Endothelial cell (in vitro differentiated cells): ENCODE measurements at regions not wholly inside any gene's neighbourhood (a gene's known extent, or its start where the extent isn't known, plus 50 kb on each side); places are given as distances from the start of the nearest gene placed in this dataset.

ENCODE experiments used
- DNase-seq: peaks from one replicate; pipeline ENCODE4 v3.0.0; 2021; ENCODE audit warnings: low spot score
- H3K27ac Mint-ChIP-seq: one replicate; pipeline ENCODE4 v1.8.0; 2021; ENCODE audit warnings: mixed read lengths, inconsistent platforms; ENCODE audit not compliant: unreplicated experiment
- H3K27me3 Mint-ChIP-seq: one replicate; pipeline ENCODE4 v1.8.0; 2021; ENCODE audit warnings: mild to moderate bottlenecking, moderate library complexity, mixed read lengths, inconsistent platforms; ENCODE audit not compliant: unreplicated experiment
- H3K36me3 Mint-ChIP-seq: one replicate; pipeline ENCODE4 v1.8.0; 2021; ENCODE audit warnings: mild to moderate bottlenecking, low read depth, mixed read lengths, inconsistent platforms; ENCODE audit not compliant: unreplicated experiment
- H3K4me1 Mint-ChIP-seq: one replicate; pipeline ENCODE4 v1.8.0; 2021; ENCODE audit warnings: mild to moderate bottlenecking, mixed read lengths, inconsistent platforms; ENCODE audit not compliant: unreplicated experiment
- H3K4me3 Mint-ChIP-seq: one replicate; pipeline ENCODE4 v1.8.0; 2021; ENCODE audit warnings: mild to moderate bottlenecking, mixed read lengths, inconsistent platforms; ENCODE audit not compliant: unreplicated experiment
- H3K9me3 Mint-ChIP-seq: one replicate; pipeline ENCODE4 v1.8.0; 2021; ENCODE audit warnings: mixed read lengths, inconsistent platforms; ENCODE audit not compliant: unreplicated experiment
- TF ChIP-seq, protein P1 (sequence below): fragments of 200-600 bp; sonication (generic); IDR thresholded peaks from one replicate; pipeline ENCODE4 v1.5.0; 2021; ENCODE audit warnings: antibody characterized with exemption; ENCODE audit not compliant: unreplicated experiment

DNA sequence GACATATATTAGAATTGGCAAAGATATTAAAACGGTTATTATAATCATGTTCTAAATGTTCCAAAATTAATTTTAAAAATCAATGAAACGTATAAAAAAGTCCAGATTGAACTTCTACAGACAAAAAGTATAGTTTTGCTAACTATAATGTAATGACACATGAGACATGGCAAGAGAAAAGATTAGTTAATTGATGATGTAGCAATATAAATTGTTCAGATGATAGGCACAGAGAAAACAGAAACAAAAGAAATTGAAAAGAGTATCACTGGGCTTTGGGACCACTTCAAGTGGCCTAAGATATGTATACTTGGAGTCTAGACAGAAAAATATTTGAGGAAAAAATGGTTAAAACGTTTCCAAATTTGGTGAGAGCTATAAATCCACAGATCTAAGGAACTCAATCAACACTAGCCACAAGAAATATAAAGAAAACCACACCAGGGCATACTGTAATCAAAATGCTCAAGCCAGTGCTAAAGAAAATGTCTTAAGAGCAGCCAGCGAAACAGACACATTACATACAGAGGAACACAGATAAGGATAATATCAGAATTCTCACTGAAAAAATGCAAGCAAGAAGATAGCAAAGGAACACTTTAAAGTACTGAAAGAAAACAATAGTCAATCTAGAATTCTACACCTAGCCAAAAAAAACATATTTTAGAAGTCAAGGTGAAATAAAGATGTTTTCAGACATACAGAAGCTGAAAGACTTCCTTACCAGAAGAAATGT, 172.6 kb upstream of the FOXQ1 start:
- H3K9me3 Mint-ChIP-seq = no peaks in the 10 kb centered on the region
- H3K27ac Mint-ChIP-seq = no peak overlapping the region
- DNase-seq = no peak
- no peak overlapping the region for H3K4me3 Mint-ChIP-seq
- no peaks in the 10 kb centered on the region for H3K27me3 Mint-ChIP-seq
- no peaks in the 10 kb centered on the region for H3K4me1 Mint-ChIP-seq
- TF ChIP-seq, protein P1, sequence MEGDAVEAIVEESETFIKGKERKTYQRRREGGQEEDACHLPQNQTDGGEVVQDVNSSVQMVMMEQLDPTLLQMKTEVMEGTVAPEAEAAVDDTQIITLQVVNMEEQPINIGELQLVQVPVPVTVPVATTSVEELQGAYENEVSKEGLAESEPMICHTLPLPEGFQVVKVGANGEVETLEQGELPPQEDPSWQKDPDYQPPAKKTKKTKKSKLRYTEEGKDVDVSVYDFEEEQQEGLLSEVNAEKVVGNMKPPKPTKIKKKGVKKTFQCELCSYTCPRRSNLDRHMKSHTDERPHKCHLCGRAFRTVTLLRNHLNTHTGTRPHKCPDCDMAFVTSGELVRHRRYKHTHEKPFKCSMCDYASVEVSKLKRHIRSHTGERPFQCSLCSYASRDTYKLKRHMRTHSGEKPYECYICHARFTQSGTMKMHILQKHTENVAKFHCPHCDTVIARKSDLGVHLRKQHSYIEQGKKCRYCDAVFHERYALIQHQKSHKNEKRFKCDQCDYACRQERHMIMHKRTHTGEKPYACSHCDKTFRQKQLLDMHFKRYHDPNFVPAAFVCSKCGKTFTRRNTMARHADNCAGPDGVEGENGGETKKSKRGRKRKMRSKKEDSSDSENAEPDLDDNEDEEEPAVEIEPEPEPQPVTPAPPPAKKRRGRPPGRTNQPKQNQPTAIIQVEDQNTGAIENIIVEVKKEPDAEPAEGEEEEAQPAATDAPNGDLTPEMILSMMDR = no peak
- no peaks in the 10 kb centered on the region for H3K36me3 Mint-ChIP-seq

DNA sequence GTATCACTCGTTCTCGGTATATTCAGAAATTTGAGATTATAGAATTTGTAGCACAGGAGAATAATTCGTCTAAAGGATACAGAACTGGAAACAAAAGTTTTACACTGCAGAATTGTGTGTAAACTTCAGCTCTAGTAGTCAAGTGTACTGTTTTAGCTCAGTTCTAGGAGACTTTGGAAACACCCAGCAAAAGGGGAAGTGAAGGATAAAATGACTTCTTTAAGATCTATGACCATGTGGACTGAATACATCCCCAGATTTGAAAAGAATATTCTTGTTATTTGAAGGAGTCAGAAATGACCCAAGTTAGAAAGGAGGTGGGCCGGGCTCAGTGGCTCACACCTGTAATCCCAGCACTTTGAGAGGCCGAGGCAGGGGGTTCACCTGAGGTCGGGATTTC, 174.0 kb upstream of the FOXQ1 start:
- TF ChIP-seq, protein P1 = no peak
- Mint-ChIP-seq H3K4me3 (no peak overlapping the region), H3K9me3 (no peaks in the 10 kb centered on the region), H3K27ac (no peak overlapping the region), H3K36me3 (no peaks in the 10 kb centered on the region), H3K27me3 (no peaks in the 10 kb centered on the region), H3K4me1 (no peaks in the 10 kb centered on the region)
- DNase-seq = no peak

DNA sequence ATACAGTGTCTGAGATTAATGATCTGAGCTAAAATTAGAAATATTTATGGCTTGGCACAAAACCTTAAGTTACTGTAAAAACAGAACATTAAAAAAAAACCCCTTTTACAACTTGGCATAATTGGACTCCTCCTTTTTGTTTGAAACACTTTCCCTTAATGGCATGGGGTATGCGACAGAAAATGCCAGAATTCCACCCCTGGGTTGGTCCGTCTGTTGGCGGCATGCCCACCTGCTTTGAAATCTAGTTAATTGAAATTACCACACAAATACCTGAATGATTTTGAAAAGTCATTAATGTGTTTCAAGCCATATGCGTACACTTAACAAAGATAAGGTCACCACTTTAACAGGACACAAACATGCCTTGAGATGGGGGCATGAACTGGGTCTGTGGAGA, 175.1 kb upstream of the FOXQ1 start:
- TF ChIP-seq, protein P1 = no peak
- no peak overlapping the region for H3K4me3 Mint-ChIP-seq
- H3K27ac Mint-ChIP-seq = no peak overlapping the region
- no peaks in the 10 kb centered on the region for H3K9me3 Mint-ChIP-seq
- H3K4me1 Mint-ChIP-seq = no peaks in the 10 kb centered on the region
- H3K36me3 Mint-ChIP-seq = no peaks in the 10 kb centered on the region
- H3K27me3 Mint-ChIP-seq = no peaks in the 10 kb centered on the region
- no peak for DNase-seq

DNA sequence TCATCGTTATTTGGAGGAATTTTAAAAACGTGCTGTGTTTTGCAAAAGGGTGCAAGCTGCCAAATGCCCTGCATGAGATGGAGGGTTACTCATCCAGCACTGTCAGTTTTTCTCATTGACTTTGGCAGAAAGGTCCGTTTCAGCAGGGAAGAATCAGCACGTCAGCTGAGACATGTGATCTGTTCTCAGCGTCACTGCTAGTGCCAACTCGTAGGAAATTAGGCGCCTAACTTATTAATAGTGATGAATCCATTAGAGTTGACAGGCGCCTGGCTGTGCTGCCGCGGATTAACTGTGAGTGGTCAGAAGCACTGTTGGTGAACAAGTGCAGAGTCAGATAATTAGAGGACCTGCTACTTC, 175.5 kb upstream of the FOXQ1 start:
- Mint-ChIP-seq H3K27me3 (no peaks in the 10 kb centered on the region), H3K36me3 (no peaks in the 10 kb centered on the region), H3K27ac (no peak overlapping the region), H3K4me3 (no peak overlapping the region), H3K4me1 (no peaks in the 10 kb centered on the region), H3K9me3 (no peaks in the 10 kb centered on the region)
- DNase-seq = no peak
- TF ChIP-seq, protein P1 = no peak

DNA sequence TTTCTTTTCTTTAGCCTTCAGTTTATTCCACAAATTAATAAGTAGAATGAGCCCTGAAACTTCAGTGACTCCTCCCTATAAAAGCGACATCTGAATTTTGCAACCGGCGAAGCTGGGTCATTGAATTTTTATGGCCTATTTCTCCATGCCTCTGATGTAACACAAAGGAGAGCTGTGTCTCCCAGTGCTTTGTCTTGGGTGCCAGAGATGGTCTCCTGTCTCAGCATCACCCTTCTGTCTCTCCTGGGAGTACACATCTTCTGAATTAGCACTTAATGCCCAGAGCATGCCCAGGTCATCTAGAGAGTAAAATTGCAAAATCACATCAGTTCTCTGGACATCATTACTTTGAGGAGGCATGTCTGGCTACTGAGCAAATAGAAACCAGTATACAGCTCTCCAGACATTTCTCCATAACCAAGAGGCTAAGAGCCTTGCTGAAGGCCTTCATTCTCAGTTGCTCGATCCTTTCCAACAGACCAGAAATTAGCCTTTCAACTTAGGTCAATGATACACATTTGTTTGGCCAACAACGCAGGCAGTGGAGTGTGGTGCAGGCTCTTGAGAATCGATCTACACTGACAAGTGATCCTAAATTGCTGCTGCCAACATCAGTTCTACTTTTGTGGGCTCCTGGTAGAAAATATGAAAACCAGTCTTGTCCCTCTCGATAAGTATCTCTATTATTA, 176.0 kb upstream of the FOXQ1 start:
- no peak for DNase-seq
- no peak overlapping the region for H3K27ac Mint-ChIP-seq
- H3K4me1 Mint-ChIP-seq = no peaks in the 10 kb centered on the region
- H3K9me3 Mint-ChIP-seq = no peaks in the 10 kb centered on the region
- no peaks in the 10 kb centered on the region for H3K36me3 Mint-ChIP-seq
- TF ChIP-seq, protein P1 = no peak
- H3K4me3 Mint-ChIP-seq = no peak overlapping the region
- H3K27me3 Mint-ChIP-seq = no peaks in the 10 kb centered on the region
